ENCODE measurements at regions not wholly inside any gene's neighbourhood (a gene's known extent, or its start where the extent isn't known, plus 50 kb on each side); places are given as distances from the start of the nearest gene placed in this dataset.

GRCh38 chr16:6362321-6362720 lies 970.3 kb upstream of the RBFOX1 start:
- no peaks in the 10 kb centered on the region for H3K27me3 Mint-ChIP-seq (ENCODE audit: unreplicated experiment)
- H3K9me3 Mint-ChIP-seq (ENCODE audit: unreplicated experiment): peaks cover 9% of the 10 kb centered on the region
- H3K36me3 Mint-ChIP-seq (ENCODE audit: unreplicated experiment): peaks cover 8% of the 10 kb centered on the region
- no peaks in the 10 kb centered on the region for H3K4me1 Mint-ChIP-seq (ENCODE audit: low read depth, unreplicated experiment)
- H3K4me3 Mint-ChIP-seq (ENCODE audit: unreplicated experiment): no peak overlapping the region
- H3K27ac Mint-ChIP-seq (ENCODE audit: unreplicated experiment): no peak overlapping the region
- DNase-seq: no peak
- no peak for TF ChIP-seq CTCF (IDR thresholded peaks at IDR 0.05; ENCODE audit: partially characterized antibody, unreplicated experiment)

- Mint-ChIP-seq H3K36me3 (ENCODE audit: unreplicated experiment) (peaks cover 8% of the 10 kb centered on the region), H3K4me1 (ENCODE audit: low read depth, unreplicated experiment) (no peaks in the 10 kb centered on the region), H3K27ac (ENCODE audit: unreplicated experiment) (no peak overlapping the region), H3K4me3 (ENCODE audit: unreplicated experiment) (no peak overlapping the region), H3K9me3 (ENCODE audit: unreplicated experiment) (peaks cover 10% of the 10 kb centered on the region), H3K27me3 (ENCODE audit: unreplicated experiment) (no peaks in the 10 kb centered on the region)
- TF ChIP-seq CTCF (IDR thresholded peaks at IDR 0.05; ENCODE audit: partially characterized antibody, unreplicated experiment): peak; percentile 42
- DNase-seq: no peak
Measured at GRCh38 chr16:6360641-6361040, 972.0 kb upstream of the RBFOX1 start.

- Mint-ChIP-seq H3K4me3 (ENCODE audit: unreplicated experiment) (no peak overlapping the region), H3K9me3 (ENCODE audit: unreplicated experiment) (peaks cover 8% of the 10 kb centered on the region), H3K27me3 (ENCODE audit: unreplicated experiment) (peaks cover 2% of the 10 kb centered on the region), H3K4me1 (ENCODE audit: low read depth, unreplicated experiment) (no peaks in the 10 kb centered on the region), H3K36me3 (ENCODE audit: unreplicated experiment) (peaks cover 9% of the 10 kb centered on the region), H3K27ac (ENCODE audit: unreplicated experiment) (no peak overlapping the region)
- no peak for DNase-seq
- TF ChIP-seq CTCF (IDR thresholded peaks at IDR 0.05; ENCODE audit: partially characterized antibody, unreplicated experiment): no peak
Measured at GRCh38 chr16:6356911-6357310, 975.7 kb upstream of the RBFOX1 start.

GRCh38 chr16:6349725-6350124 lies 982.9 kb upstream of the RBFOX1 start:
- H3K27ac Mint-ChIP-seq (ENCODE audit: unreplicated experiment): no peak overlapping the region
- DNase-seq: no peak
- no peaks in the 10 kb centered on the region for H3K4me1 Mint-ChIP-seq (ENCODE audit: low read depth, unreplicated experiment)

GRCh38 chr16:6345090-6345489 lies 987.6 kb upstream of the RBFOX1 start:
- no peak for TF ChIP-seq CTCF (IDR thresholded peaks at IDR 0.05; ENCODE audit: partially characterized antibody, unreplicated experiment)
- Mint-ChIP-seq H3K27ac (ENCODE audit: unreplicated experiment) (no peak overlapping the region), H3K27me3 (ENCODE audit: unreplicated experiment) (no peaks in the 10 kb centered on the region), H3K36me3 (ENCODE audit: unreplicated experiment) (peaks cover 9% of the 10 kb centered on the region), H3K9me3 (ENCODE audit: unreplicated experiment) (peaks cover 1% of the 10 kb centered on the region), H3K4me3 (ENCODE audit: unreplicated experiment) (no peak overlapping the region), H3K4me1 (ENCODE audit: low read depth, unreplicated experiment) (no peaks in the 10 kb centered on the region)
- no peak for DNase-seq

More at GRCh38 chr16:6349725-6350124, 982.9 kb upstream of the RBFOX1 start:
- Mint-ChIP-seq H3K27me3 (ENCODE audit: unreplicated experiment) (peaks cover 2% of the 10 kb centered on the region), H3K9me3 (ENCODE audit: unreplicated experiment) (peaks cover 1% of the 10 kb centered on the region), H3K4me3 (ENCODE audit: unreplicated experiment) (no peak overlapping the region), H3K36me3 (ENCODE audit: unreplicated experiment) (peaks cover 8% of the 10 kb centered on the region)
- TF ChIP-seq CTCF (IDR thresholded peaks at IDR 0.05; ENCODE audit: partially characterized antibody, unreplicated experiment): no peak

All from glutamatergic neuron (in vitro differentiated cells).